H9 (cell line): ENCODE measurements at regions not wholly inside any gene's neighbourhood (a gene's known extent, or its start where the extent isn't known, plus 50 kb on each side); places are given as distances from the start of the nearest gene placed in this dataset.

ENCODE experiments used
- DNase-seq: peaks from one replicate; pipeline ENCODE4 v3.0.0-alpha.2; 2017
- H2AFZ ChIP-seq: one replicate; pipeline ENCODE4 v1.6.1; 2013; ENCODE audit warnings: mild to moderate bottlenecking, low read length, control low read depth, moderate library complexity
- H2AK5ac ChIP-seq: 2 replicates; pipeline ENCODE4 v1.6.1; 2013; ENCODE audit warnings: low read length, control low read depth, mixed read lengths; ENCODE audit not compliant: insufficient read length
- H2BK120ac ChIP-seq: one replicate; pipeline ENCODE4 v1.6.1; 2013; ENCODE audit warnings: low read depth, mild to moderate bottlenecking, low read length, control low read depth, inconsistent platforms; ENCODE audit not compliant: poor library complexity, severe bottlenecking
- H2BK12ac ChIP-seq: 2 replicates; pipeline ENCODE4 v1.6.1; 2013; ENCODE audit warnings: low read length, control low read depth, mixed read lengths, low read depth; ENCODE audit not compliant: insufficient read length
- H2BK15ac ChIP-seq: 2 replicates; pipeline ENCODE4 v1.6.1; 2013; ENCODE audit warnings: low read depth, low read length, control low read depth
- H2BK20ac ChIP-seq: one replicate; pipeline ENCODE4 v1.6.1; 2013; ENCODE audit warnings: low read depth, mild to moderate bottlenecking, low read length, control low read depth, inconsistent platforms; ENCODE audit not compliant: poor library complexity, severe bottlenecking
- H2BK5ac ChIP-seq: 2 replicates; pipeline ENCODE4 v1.6.1; 2013; ENCODE audit warnings: low read length, control low read depth, mixed read lengths; ENCODE audit not compliant: insufficient read length
- H3K14ac ChIP-seq: 2 replicates; pipeline ENCODE4 v1.6.1; 2013; ENCODE audit warnings: low read length, control low read depth; ENCODE audit not compliant: insufficient read depth
- H3K18ac ChIP-seq: 2 replicates; pipeline ENCODE4 v1.6.1; 2013; ENCODE audit warnings: low read depth, mild to moderate bottlenecking, mixed read lengths, low read length, control low read depth; ENCODE audit not compliant: insufficient read length
- H3K23ac ChIP-seq: 2 replicates; pipeline ENCODE4 v1.6.1; 2013; ENCODE audit warnings: low read length, control low read depth, mixed read lengths, low read depth; ENCODE audit not compliant: insufficient read length
- H3K23me2 ChIP-seq: 2 replicates; pipeline ENCODE4 v1.6.1; 2013; ENCODE audit warnings: low read depth, mild to moderate bottlenecking, mixed read lengths, low read length, control low read depth; ENCODE audit not compliant: insufficient read length, poor library complexity, severe bottlenecking
- H3K27ac ChIP-seq: 2 replicates; pipeline ENCODE4 v1.5.1; 2013; ENCODE audit warnings: low read length, control low read depth, mixed read lengths, low read depth; ENCODE audit not compliant: insufficient read length
- H3K27me3 ChIP-seq: 2 replicates; pipeline ENCODE4 v1.6.1; 2013; ENCODE audit warnings: low read length, control low read depth, inconsistent platforms; ENCODE audit not compliant: insufficient read depth
- H3K4ac ChIP-seq: 2 replicates; pipeline ENCODE4 v1.6.1; 2013; ENCODE audit warnings: low read depth, mild to moderate bottlenecking, control low read depth, inconsistent platforms, low read length, moderate library complexity
- H3K4me1 ChIP-seq: 2 replicates; pipeline ENCODE4 v1.6.1; 2013; ENCODE audit warnings: low read length, control low read depth, inconsistent platforms; ENCODE audit not compliant: insufficient read depth
- H3K4me2 ChIP-seq: 2 replicates; pipeline ENCODE4 v1.6.1; 2013; ENCODE audit warnings: low read length, control low read depth, mixed read lengths; ENCODE audit not compliant: insufficient read length, insufficient read depth
- H3K56ac ChIP-seq: 2 replicates; pipeline ENCODE4 v1.6.1; 2013; ENCODE audit warnings: low read depth, mild to moderate bottlenecking, mixed read lengths, low read length, control low read depth; ENCODE audit not compliant: insufficient read length
- H3K79me1 ChIP-seq: 2 replicates; pipeline ENCODE4 v1.6.1; 2013; ENCODE audit warnings: low read depth, mild to moderate bottlenecking, moderate library complexity, low read length, control low read depth, inconsistent platforms; ENCODE audit not compliant: insufficient read depth, poor library complexity, severe bottlenecking
- H3K79me2 ChIP-seq: 2 replicates; pipeline ENCODE4 v1.6.1; 2013; ENCODE audit warnings: low read length, control low read depth, inconsistent platforms; ENCODE audit not compliant: insufficient read depth
- H3K9ac ChIP-seq: 2 replicates; pipeline ENCODE4 v1.6.1; 2013; ENCODE audit warnings: low read length, control low read depth, mixed read lengths; ENCODE audit not compliant: insufficient read length; ENCODE audit errors: extremely low read depth
- H3K9me3 ChIP-seq: one replicate; pipeline ENCODE4 v1.6.1; 2013; ENCODE audit warnings: low read depth, low read length, inconsistent platforms; ENCODE audit not compliant: control insufficient read depth
- H3T11ph ChIP-seq: one replicate; pipeline ENCODE4 v1.6.1; 2013; ENCODE audit warnings: mild to moderate bottlenecking, low read length, control low read depth, inconsistent platforms
- H4K20me1 ChIP-seq: one replicate; pipeline ENCODE4 v1.6.1; 2013; ENCODE audit not compliant: control insufficient read depth, insufficient read length, insufficient read depth
- H4K5ac ChIP-seq: 2 replicates; pipeline ENCODE4 v1.6.1; 2013; ENCODE audit warnings: low read depth, mild to moderate bottlenecking, mixed read lengths, low read length, control low read depth; ENCODE audit not compliant: insufficient read length
- H4K8ac ChIP-seq: replicated peaks from 2 replicates; pipeline ENCODE4 v1.6.1; 2013; ENCODE audit warnings: low read length, control low read depth, mixed read lengths, low read depth; ENCODE audit not compliant: insufficient read length
- H4K91ac ChIP-seq: 2 replicates; pipeline ENCODE4 v1.6.1; 2013; ENCODE audit warnings: low read depth, mild to moderate bottlenecking, moderate library complexity, mixed read lengths, low read length, control low read depth; ENCODE audit not compliant: insufficient read length
- H3K27ac Mint-ChIP-seq, 3 experiments: 2 replicates in 2 of 3; 3 replicates in 1 of 3; pipeline ENCODE4 v1.8.0; 2020 to 2021; ENCODE audit warnings: mixed read lengths in 3 of 3, mild to moderate bottlenecking in 1 of 3, moderate library complexity in 1 of 3
- H3K27me3 Mint-ChIP-seq: 2 replicates; pipeline ENCODE4 v1.8.0; 2021; ENCODE audit warnings: low read depth, mild to moderate bottlenecking, moderate library complexity, mixed read lengths
- H3K36me3 Mint-ChIP-seq, 3 experiments: 2 replicates in 2 of 3; 3 replicates in 1 of 3; pipeline ENCODE4 v1.8.0; 2020 to 2021; ENCODE audit warnings: low read depth in 3 of 3, mixed read lengths in 3 of 3; ENCODE audit not compliant: insufficient read depth in 1 of 3
- H3K4me1 Mint-ChIP-seq, 2 experiments: 2 replicates each; pipeline ENCODE4 v1.8.0; 2020; ENCODE audit warnings: mixed read lengths in 2 of 2
- H3K4me3 Mint-ChIP-seq, 2 experiments: 2 replicates in 1 of 2; 3 replicates in 1 of 2; pipeline ENCODE4 v1.8.0; 2020 to 2021; ENCODE audit warnings: mild to moderate bottlenecking in 2 of 2, mixed read lengths in 2 of 2, moderate library complexity in 1 of 2
- H3K9me3 Mint-ChIP-seq, 2 experiments: 2 replicates in 1 of 2; 3 replicates in 1 of 2; pipeline ENCODE4 v1.8.0; 2020; ENCODE audit warnings: mild to moderate bottlenecking in 2 of 2, mixed read lengths in 2 of 2, moderate library complexity in 1 of 2
- TF ChIP-seq, protein P1 (sequence below): fragments of 200-600 bp; sonication (generic); conservative IDR thresholded peaks from 3 replicates; pipeline ENCODE4 v1.8.0; 2021; ENCODE audit warnings: antibody characterized with exemption, mild to moderate bottlenecking

DNA sequence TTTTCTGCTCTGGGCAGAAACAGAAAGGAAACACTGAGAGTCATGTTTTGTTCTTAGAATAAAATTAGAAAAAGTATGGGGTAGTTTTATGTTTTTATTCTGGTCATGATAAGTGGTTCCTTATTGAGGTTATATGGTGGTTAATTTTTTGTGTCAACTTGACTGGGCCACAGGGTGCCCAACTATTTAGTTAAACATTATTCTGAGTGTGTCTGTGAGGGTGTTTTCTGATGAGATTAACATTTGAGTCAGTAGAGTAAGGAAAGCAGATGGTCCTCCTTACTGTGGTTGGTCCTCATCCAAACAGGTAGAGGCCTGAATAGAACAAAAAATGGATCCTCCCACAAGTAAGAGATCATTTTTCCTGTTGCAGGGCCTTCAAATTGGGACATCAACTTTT, 98.9 kb downstream of the C3orf38 start:
- Histone ChIP-seq H2BK5ac (no peak overlapping the region), H3K23ac (no peak overlapping the region), H3T11ph (no peak overlapping the region), H3K27me3 (no peaks in the 10 kb centered on the region), H3K79me1 (no peaks in the 10 kb centered on the region), H4K5ac (no peak overlapping the region), H3K9ac (no peak overlapping the region), H2BK20ac (no peak overlapping the region), H3K4me2 (no peak overlapping the region), H2BK120ac (no peak overlapping the region), H3K9me3 (no peaks in the 10 kb centered on the region), H3K23me2 (no peaks in the 10 kb centered on the region), H3K4ac (no peak overlapping the region), H4K91ac (no peak overlapping the region), H3K4me1 (no peaks in the 10 kb centered on the region), H4K8ac (no peak overlapping the region), H2AK5ac (no peak overlapping the region), H3K14ac (no peak overlapping the region), H3K18ac (no peak overlapping the region), H2BK15ac (no peak overlapping the region), H2BK12ac (no peak overlapping the region), H2AFZ (no peak overlapping the region), H4K20me1 (no peaks in the 10 kb centered on the region), H3K56ac (no peak overlapping the region), H3K27ac (no peak overlapping the region), H3K79me2 (no peaks in the 10 kb centered on the region)
- Mint-ChIP-seq H3K9me3 (peaks cover 17 to 18% of the 10 kb centered on the region in 2 experiments), H3K27ac (no peak overlapping the region), H3K4me3 (no peak overlapping the region), H3K36me3 (peaks cover 12 to 22% (median 12%) of the 10 kb centered on the region in 3 experiments), H3K4me1 (no peaks in the 10 kb centered on the region), H3K27me3 (peaks cover 2% of the 10 kb centered on the region; the same call in 1 of the 2 replicates)
- no peak for DNase-seq
- TF ChIP-seq, protein P1, sequence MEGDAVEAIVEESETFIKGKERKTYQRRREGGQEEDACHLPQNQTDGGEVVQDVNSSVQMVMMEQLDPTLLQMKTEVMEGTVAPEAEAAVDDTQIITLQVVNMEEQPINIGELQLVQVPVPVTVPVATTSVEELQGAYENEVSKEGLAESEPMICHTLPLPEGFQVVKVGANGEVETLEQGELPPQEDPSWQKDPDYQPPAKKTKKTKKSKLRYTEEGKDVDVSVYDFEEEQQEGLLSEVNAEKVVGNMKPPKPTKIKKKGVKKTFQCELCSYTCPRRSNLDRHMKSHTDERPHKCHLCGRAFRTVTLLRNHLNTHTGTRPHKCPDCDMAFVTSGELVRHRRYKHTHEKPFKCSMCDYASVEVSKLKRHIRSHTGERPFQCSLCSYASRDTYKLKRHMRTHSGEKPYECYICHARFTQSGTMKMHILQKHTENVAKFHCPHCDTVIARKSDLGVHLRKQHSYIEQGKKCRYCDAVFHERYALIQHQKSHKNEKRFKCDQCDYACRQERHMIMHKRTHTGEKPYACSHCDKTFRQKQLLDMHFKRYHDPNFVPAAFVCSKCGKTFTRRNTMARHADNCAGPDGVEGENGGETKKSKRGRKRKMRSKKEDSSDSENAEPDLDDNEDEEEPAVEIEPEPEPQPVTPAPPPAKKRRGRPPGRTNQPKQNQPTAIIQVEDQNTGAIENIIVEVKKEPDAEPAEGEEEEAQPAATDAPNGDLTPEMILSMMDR: no peak
